SK-N-SH (cell line): ENCODE measurements at regions not wholly inside any gene's neighbourhood (a gene's known extent, or its start where the extent isn't known, plus 50 kb on each side); places are given as distances from the start of the nearest gene placed in this dataset.

Experiments used
- CTCF ChIA-PET: fragments of 300-600, 350-600 bp; formaldehyde crosslinking; extraction: SDS; loops from one replicate; lab custom pipeline; 2021; lab: Yijun Ruan, JAX
- POLR2A ChIA-PET: fragments of 350-600 bp; sonication (Branson Sonifier 250); formaldehyde crosslinking; extraction: SDS; loops from one replicate; lab custom pipeline; 2020; ENCODE audit warnings: antibody characterized with exemption, inconsistent platforms; lab: Yijun Ruan, JAX
- DNase-seq: peaks from one replicate; pipeline ENCODE4 v3.0.0; 2012
- H2AFZ ChIP-seq: fragments of 200-600 bp; sonication (generic); 2 replicates; pipeline ENCODE4 v1.8.1; 2016; ENCODE audit warnings: antibody characterized with exemption, mild to moderate bottlenecking, low read depth
- H3F3A ChIP-seq: fragments of 200-600 bp; sonication (generic); replicated peaks from 2 replicates; pipeline ENCODE3; 2016; ENCODE audit warnings: antibody characterized with exemption, mild to moderate bottlenecking; ENCODE audit not compliant: insufficient read depth
- H3K27ac ChIP-seq, 2 experiments: fragments of 200-500 bp in 1 of 2; fragments of 200-600 bp in 1 of 2; sonication (Bioruptor generic) in 1 of 2; sonication (generic), shearing (Covaris generic) in 1 of 2; 2 replicates each; pipeline versions ENCODE4 v1.5.1 to v1.6.1; 2014 to 2016; ENCODE audit warnings: low read depth in 2 of 2, inconsistent platforms in 1 of 2, low read length in 1 of 2, mild to moderate bottlenecking in 1 of 2, mixed read lengths in 1 of 2
- H3K27me3 ChIP-seq: fragments of 200-600 bp; sonication (generic), shearing (Covaris generic); 2 replicates; pipeline ENCODE4 v1.6.1; 2016; ENCODE audit warnings: mixed run types; ENCODE audit not compliant: insufficient read depth
- H3K36me3 ChIP-seq, 2 experiments: fragments of 200-500 bp in 1 of 2; fragments of 200-600 bp in 1 of 2; sonication (Bioruptor generic) in 1 of 2; sonication (generic) in 1 of 2; replicated peaks in 1 of 2; 2 replicates each; pipeline versions ENCODE3 to v1.5.1; 2014 to 2016; ENCODE audit warnings: low read length in 1 of 2, mild to moderate bottlenecking in 1 of 2; ENCODE audit not compliant: insufficient read depth in 2 of 2, control insufficient read depth in 1 of 2
- H3K4me1 ChIP-seq, 2 experiments: fragments of 200-500 bp in 1 of 2; fragments of 200-600 bp in 1 of 2; sonication (Bioruptor generic) in 1 of 2; sonication (generic), shearing (Covaris generic) in 1 of 2; 2 replicates each; pipeline versions ENCODE4 v1.5.1 to v1.6.1; 2014 to 2016; ENCODE audit warnings: low read depth in 1 of 2, low read length in 1 of 2, mixed run types in 1 of 2; ENCODE audit not compliant: insufficient read depth in 2 of 2, control insufficient read depth in 1 of 2
- H3K4me2 ChIP-seq: fragments of 200-600 bp; sonication (generic), shearing (Covaris generic); 2 replicates; pipeline ENCODE4 v1.6.1; 2017; ENCODE audit warnings: mixed run types
- H3K4me3 ChIP-seq, 2 experiments: fragments of 200-500 bp in 1 of 2; fragments of 200-600 bp in 1 of 2; sonication (Bioruptor generic) in 1 of 2; sonication (generic), shearing (Covaris generic) in 1 of 2; 2 replicates each; pipeline versions ENCODE4 v1.5.1 to v1.8.1; 2014 to 2016; ENCODE audit warnings: low read depth in 2 of 2, inconsistent platforms in 1 of 2, low read length in 1 of 2, mild to moderate bottlenecking in 1 of 2, mixed read lengths in 1 of 2, moderate library complexity in 1 of 2
- H3K79me2 ChIP-seq: fragments of 200-600 bp; sonication (generic); 2 replicates; pipeline ENCODE4 v1.8.1; 2017; ENCODE audit warnings: mild to moderate bottlenecking; ENCODE audit not compliant: insufficient read depth
- H3K9ac ChIP-seq: fragments of 200-600 bp; sonication (generic); 2 replicates; pipeline ENCODE4 v1.6.1; 2017; ENCODE audit warnings: mixed run types
- H3K9me2 ChIP-seq: fragments of 200-600 bp; sonication (generic); 2 replicates; pipeline ENCODE4 v1.6.1; 2017; ENCODE audit warnings: mixed run types
- H3K9me3 ChIP-seq: fragments of 200-600 bp; sonication (generic); 2 replicates; pipeline ENCODE4 v1.6.1; 2017; ENCODE audit warnings: mixed run types, mild to moderate bottlenecking, moderate library complexity
- H4K20me1 ChIP-seq: fragments of 200-600 bp; sonication (generic); 2 replicates; pipeline ENCODE4 v1.6.1; 2017; ENCODE audit warnings: mild to moderate bottlenecking, mixed run types; ENCODE audit not compliant: insufficient read depth
- CHD2 ChIP-seq: fragments of 150-350 bp; IDR thresholded peaks from 2 replicates; pipeline ENCODE4 v1.6.1; 2018; ENCODE audit warnings: low read length; ENCODE audit not compliant: partially characterized antibody
- CTCF ChIP-seq: fragments of 200-600 bp; sonication (generic); IDR thresholded peaks from 2 replicates; pipeline ENCODE4 v1.6.1; 2017; ENCODE audit warnings: antibody characterized with exemption, mild to moderate bottlenecking, moderate library complexity
- FOSL2 ChIP-seq: IDR thresholded peaks from 2 replicates; pipeline ENCODE4 v1.4.0; 2012; ENCODE audit warnings: low read depth, mild to moderate bottlenecking, moderate library complexity, borderline replicate concordance
- FOXM1 ChIP-seq: IDR thresholded peaks from 2 replicates; pipeline ENCODE4 v1.4.0; 2012; ENCODE audit warnings: low read depth, mild to moderate bottlenecking
- IRF3 ChIP-seq: fragments of 150-350 bp; IDR thresholded peaks from 2 replicates; pipeline ENCODE4 v1.6.1; 2016; ENCODE audit warnings: mild to moderate bottlenecking, low read depth, low read length
- MEF2A ChIP-seq: IDR thresholded peaks from 2 replicates; pipeline ENCODE4 v1.4.0; 2012; ENCODE audit warnings: low read depth, borderline replicate concordance
- NFIC ChIP-seq: IDR thresholded peaks from 2 replicates; pipeline ENCODE4 v1.4.0; 2012; ENCODE audit warnings: borderline replicate concordance
- NRF1 ChIP-seq: IDR thresholded peaks from 2 replicates; pipeline ENCODE4 v1.6.1; 2012; ENCODE audit warnings: low read depth, mild to moderate bottlenecking, low read length
- RAD21 ChIP-seq: IDR thresholded peaks from 2 replicates; pipeline ENCODE4 v1.6.1; 2012; ENCODE audit warnings: mild to moderate bottlenecking, low read length
- RCOR1 ChIP-seq: fragments of 150-350 bp; IDR thresholded peaks from 2 replicates; pipeline ENCODE4 v1.6.1; 2017; ENCODE audit warnings: antibody characterized with exemption, low read length
- REST ChIP-seq: IDR thresholded peaks from 2 replicates; pipeline ENCODE4 v1.6.1; 2012; ENCODE audit warnings: mild to moderate bottlenecking, low read depth, low read length, moderate library complexity
- RFX5 ChIP-seq: IDR thresholded peaks from 2 replicates; pipeline ENCODE4 v1.6.1; 2012; ENCODE audit warnings: mild to moderate bottlenecking, improper control_type of control experiment, low read length
- SIN3A ChIP-seq: IDR thresholded peaks from 2 replicates; pipeline ENCODE4 v1.6.1; 2012; ENCODE audit warnings: low read depth, mild to moderate bottlenecking, low read length, moderate library complexity, borderline replicate concordance
- SMC3 ChIP-seq: IDR thresholded peaks from 2 replicates; pipeline ENCODE4 v1.6.1; 2012; ENCODE audit warnings: low read depth, low read length, improper control_type of control experiment
- TAF1 ChIP-seq: IDR thresholded peaks from 2 replicates; pipeline ENCODE4 v1.6.1; 2012; ENCODE audit warnings: low read depth, mild to moderate bottlenecking, low read length, moderate library complexity, borderline replicate concordance
- TCF12 ChIP-seq: IDR thresholded peaks from 2 replicates; pipeline ENCODE4 v1.4.0; 2012
- YY1 ChIP-seq: IDR thresholded peaks from 2 replicates; pipeline ENCODE4 v1.4.0; 2012; ENCODE audit warnings: low read depth, mild to moderate bottlenecking
- WGBS: methylation state at CpG from one replicate; pipeline ENCODE4 v1.1.6; 2017; ENCODE audit warnings: low lambda C conversion rate; 5-methylcytosine and 5-hydroxymethylcytosine counted together
- TF ChIP-seq, protein P1 (sequence below): IDR thresholded peaks from 2 replicates; pipeline ENCODE4 v1.4.0; 2012; ENCODE audit warnings: low read depth, borderline replicate concordance

GRCh38 chr16:6966925-6967324 lies 365.7 kb upstream of the RBFOX1 start:
- Histone ChIP-seq H2AFZ (no peak overlapping the region), H3K4me3 (no peak overlapping the region), H4K20me1 (no peaks in the 10 kb centered on the region), H3K36me3 (no peaks in the 10 kb centered on the region), H3K4me1 (no peaks in the 10 kb centered on the region), H3K4me2 (no peak overlapping the region), H3K9ac (no peak overlapping the region), H3K27me3 (no peaks in the 10 kb centered on the region), H3F3A (no peaks in the 10 kb centered on the region), H3K9me3 (no peaks in the 10 kb centered on the region), H3K27ac (no peak overlapping the region), H3K79me2 (no peaks in the 10 kb centered on the region), H3K9me2 (no peaks in the 10 kb centered on the region)
- CTCF ChIA-PET: no interaction called here
- TF ChIP-seq FOSL2 (no peak), SMC3 (no peak), NRF1 (no peak), FOXM1 (no peak), SIN3A (no peak), RAD21 (no peak), TCF12 (no peak), NFIC (no peak), CHD2 (no peak), YY1 (no peak), REST (no peak), IRF3 (no peak), TAF1 (no peak), RCOR1 (no peak), CTCF (no peak), MEF2A (no peak), RFX5 (no peak)
- TF ChIP-seq, protein P1, sequence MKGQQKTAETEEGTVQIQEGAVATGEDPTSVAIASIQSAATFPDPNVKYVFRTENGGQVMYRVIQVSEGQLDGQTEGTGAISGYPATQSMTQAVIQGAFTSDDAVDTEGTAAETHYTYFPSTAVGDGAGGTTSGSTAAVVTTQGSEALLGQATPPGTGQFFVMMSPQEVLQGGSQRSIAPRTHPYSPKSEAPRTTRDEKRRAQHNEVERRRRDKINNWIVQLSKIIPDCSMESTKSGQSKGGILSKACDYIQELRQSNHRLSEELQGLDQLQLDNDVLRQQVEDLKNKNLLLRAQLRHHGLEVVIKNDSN: no peak
- POLR2A ChIA-PET: no interaction called here
- no peak for DNase-seq
- WGBS: 6% methylated on average over 1 of the region's 1 CpG
